HG03469 (cell line): ENCODE measurements at regions not wholly inside any gene's neighbourhood (a gene's known extent, or its start where the extent isn't known, plus 50 kb on each side); places are given as distances from the start of the nearest gene placed in this dataset.
"Not testable (repeated sequence)": the region's sequence is repeated elsewhere in the genome, so short reads cannot be mapped to it uniquely, and the experiment has no call there.

ENCODE experiments used
- ATAC-seq: cut with Tn5 transposase; IDR thresholded peaks from one replicate; pipeline ENCODE4 v1.9.1; 2021; ENCODE audit warnings: mild to moderate bottlenecking, moderate library complexity, moderate number of reproducible peaks; ENCODE audit not compliant: unreplicated experiment

DNA sequence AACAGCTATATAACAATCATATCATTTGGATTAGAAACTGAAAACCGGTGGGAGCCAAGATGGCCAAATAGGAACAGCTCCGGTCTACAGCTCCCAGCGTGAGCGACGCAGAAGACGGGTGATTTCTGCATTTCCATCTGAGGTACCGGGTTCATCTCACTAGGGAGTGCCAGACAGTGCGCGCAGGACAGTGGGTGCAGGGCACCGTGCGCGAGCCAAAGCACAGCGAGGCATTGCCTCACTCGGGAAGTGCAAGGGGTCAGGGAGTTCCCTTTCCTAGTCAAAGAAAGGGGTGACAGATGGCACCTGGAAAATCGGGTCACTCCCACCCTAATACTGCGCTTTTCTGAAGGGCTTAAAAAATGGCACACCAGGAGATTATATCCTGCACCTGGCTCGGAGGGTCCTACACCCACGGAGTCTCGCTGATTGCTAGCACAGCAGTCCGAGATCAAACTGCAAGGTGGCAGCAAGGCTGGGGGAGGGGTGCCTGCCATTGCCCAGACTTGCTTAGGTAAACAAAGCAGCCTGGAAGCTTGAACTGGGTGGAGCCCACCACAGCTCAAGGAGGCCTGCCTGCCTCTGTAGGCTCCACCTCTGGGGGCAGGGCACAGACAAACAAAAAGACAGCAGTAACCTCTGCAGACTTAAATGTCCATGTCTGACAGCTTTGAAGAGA is 1041.5 kb downstream of the SLC6A15 start:
- not testable (repeated sequence) for ATAC-seq

GRCh38 chr12:83866477-83866876 is 1046.1 kb downstream of the SLC6A15 start:
- ATAC-seq, result no peak

DNA sequence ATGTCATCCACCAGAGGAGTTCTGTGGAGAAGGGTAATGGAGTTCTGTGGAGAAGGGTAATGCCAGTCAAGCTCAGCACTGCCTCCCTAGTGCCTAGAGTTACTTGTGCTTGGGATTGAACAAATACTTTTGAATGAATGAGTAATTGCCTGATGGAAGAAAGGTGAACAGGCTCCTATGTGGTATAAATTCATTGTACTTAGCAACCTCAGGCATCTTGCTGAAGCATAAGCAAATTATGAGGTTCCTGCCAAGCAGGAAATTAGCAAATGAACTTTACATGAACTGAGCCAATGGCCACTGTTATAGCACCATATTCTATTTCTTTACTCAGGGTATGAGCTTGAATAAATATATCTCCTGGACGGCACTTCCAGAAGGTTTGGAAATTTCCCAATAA is 1047.2 kb downstream of the SLC6A15 start:
- no peak for ATAC-seq

GRCh38 chr12:83864054-83864453 is 1048.5 kb downstream of the SLC6A15 start:
- no peak for ATAC-seq

DNA sequence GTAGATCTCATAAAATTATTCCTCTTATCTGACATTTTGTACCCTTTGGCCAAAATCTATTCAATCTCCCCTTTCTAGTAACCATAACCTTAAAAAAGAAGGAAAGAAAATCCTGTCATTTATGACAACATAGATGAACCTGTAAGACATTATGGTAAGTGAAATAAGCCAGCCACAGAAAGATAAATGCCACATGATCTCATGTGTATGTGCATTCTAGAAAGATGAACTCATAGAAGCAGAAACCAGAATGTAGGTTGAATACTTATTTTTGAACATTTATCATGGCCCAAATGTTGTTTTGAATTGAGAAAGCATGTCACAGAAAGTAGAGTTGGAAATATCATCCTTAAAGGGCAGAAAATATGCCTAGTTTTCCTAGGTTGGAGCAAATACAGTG is 1053.6 kb downstream of the SLC6A15 start:
- ATAC-seq, result no peak

DNA sequence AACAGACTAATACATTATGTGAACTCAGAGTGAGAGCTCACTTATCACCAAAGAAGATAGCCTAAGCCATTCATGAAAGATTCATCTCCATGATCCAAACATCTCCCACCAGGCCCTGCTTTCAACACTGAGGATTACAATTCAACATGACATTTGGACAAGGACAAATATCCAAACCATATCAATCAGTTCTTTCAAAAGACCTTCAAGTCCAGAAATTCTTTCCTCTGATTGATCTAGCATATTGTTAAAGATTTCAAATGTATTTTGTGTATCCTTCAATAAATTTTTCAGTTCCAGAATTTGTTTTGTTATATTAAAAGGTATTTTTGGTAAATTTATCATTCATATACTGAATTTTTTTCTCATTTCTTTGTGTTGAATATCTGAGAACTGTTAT is 1055.8 kb downstream of the SLC6A15 start:
- ATAC-seq, result no peak

- no peak for ATAC-seq
Observed at GRCh38 chr12:83850531-83850930, 1062.1 kb downstream of the SLC6A15 start.

- ATAC-seq, result no peak
Observed at GRCh38 chr12:83848702-83849101, 1063.9 kb downstream of the SLC6A15 start.

- no peak for ATAC-seq
Observed at GRCh38 chr12:83843541-83843940, 1069.1 kb downstream of the SLC6A15 start.

GRCh38 chr12:83841620-83842019 is 1071.0 kb downstream of the SLC6A15 start:
- ATAC-seq, result no peak

DNA sequence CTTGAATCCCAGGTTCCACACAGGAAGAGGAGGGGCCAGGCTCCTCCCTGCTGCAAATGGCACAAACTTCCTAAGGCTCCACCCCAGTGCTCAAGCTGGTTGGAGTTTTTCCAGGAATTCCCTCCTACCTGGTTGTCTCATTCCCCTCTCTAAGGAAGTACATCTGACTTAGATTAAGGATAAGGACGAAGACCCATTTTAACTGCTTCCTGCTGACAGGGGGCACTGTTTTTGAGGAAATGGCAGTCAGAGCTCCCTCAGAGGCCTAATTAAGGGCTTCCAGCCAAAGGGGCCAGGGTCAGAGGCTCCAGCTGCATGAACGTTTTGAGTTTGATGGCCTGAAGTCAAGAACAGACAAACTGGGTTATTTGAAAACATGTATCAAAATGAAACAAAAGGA is 1084.7 kb downstream of the SLC6A15 start:
- no peak for ATAC-seq

DNA sequence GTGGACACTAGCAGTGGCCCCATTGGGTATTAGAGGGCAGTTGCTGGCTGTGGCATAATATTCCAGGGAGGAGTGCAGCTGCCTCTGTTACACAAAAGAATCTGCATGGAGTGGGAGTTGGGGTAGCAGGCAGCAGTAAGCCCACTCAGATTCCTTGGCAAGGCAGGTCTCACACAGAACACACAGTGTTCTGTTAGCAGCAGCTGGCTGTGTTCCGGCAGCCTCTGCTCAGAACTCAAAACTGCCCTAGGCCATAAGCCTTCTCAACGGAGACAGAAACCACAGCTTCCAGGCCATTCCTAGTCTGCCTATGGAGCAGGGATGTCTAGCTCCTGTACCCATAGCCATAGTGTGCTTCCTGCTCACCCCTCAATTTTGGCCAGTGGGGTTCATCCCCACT is 1085.4 kb downstream of the SLC6A15 start:
- ATAC-seq, result no peak

GRCh38 chr12:83826112-83826511 is 1086.5 kb downstream of the SLC6A15 start:
- ATAC-seq, result peak; percentile 40

DNA sequence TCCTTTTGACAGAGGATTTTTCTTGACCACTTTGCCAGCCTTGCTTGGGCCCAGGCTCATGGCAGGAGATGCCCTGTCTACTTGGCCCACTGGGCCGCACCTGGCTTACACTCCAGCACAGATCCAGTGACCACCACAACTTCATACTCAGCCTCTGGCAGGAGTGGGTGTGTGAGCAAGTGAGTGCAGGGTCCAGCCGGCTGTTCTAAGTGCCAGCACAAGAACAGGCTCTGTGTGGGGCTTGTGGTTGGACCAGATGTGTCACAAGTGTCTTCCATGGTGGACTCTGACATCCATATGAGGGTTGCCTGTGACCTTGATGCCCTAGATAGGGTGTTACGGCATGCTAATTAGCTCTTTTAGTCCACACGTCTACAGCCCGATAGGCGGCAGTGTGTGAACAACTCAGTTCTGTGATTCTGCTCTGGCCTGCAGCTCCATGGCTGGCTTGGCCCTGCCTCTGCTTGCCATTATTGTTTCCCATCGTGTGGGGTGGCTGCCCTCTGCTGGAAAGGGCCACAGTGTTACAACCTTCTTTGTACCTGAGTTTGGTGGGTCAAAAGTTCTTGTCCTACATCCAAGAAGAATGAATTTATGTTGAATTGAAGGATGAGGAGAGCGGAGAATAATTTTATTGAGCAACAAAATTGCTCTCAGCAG is 1089.1 kb downstream of the SLC6A15 start:
- peak; percentile 97 for ATAC-seq

GRCh38 chr12:83821967-83822366 is 1090.6 kb downstream of the SLC6A15 start:
- ATAC-seq, result no peak

GRCh38 chr12:83818881-83819280 is 1093.7 kb downstream of the SLC6A15 start:
- no peak for ATAC-seq

- no peak for ATAC-seq
Observed at GRCh38 chr12:83817730-83818129, 1094.9 kb downstream of the SLC6A15 start.

DNA sequence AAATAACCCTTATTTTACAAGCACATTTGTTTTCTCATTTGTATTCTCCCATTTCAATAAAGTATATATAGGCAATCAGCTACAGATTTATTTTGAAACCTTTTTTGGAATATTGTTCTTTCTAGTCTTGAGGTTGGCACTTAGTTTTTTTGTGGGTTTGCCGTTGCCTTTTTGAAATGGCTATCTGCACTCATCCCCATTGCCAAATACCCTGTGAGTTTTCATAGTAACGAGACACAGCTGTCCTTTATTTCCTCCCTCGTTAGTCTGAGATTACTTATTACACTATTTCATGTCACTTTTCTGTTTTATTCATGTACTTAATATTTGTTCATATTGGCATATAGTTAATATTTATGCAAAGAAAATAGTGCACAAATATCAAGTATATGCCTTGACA is 1104.0 kb downstream of the SLC6A15 start:
- no peak for ATAC-seq

DNA sequence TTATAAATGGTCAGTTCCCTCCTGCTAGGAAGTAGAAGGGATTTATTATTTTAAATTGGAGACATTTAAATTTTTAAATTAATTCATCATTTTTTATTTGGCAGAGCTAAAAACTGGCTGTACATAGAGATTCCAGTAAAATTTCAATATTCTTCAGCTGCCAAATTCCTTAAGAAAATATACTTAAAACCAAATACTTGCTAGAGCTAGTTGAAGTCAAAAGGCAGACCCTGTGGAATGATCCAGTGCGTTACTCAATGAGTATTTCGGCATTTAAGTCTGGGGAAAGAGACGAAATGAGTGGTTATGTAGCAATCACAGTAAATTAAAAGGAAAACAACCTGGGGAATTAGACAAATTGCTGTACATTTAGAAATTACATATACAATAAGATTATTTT is 1104.7 kb downstream of the SLC6A15 start:
- ATAC-seq, result no peak

- no peak for ATAC-seq
Observed at GRCh38 chr12:83805873-83806272, 1106.7 kb downstream of the SLC6A15 start.

GRCh38 chr12:83805156-83805772 is 1107.3 kb downstream of the SLC6A15 start:
- no peak for ATAC-seq

- no peak for ATAC-seq
Observed at GRCh38 chr12:83801972-83802371, 1110.6 kb downstream of the SLC6A15 start.
